ENCODE measurements at regions not wholly inside any gene's neighbourhood (a gene's known extent, or its start where the extent isn't known, plus 50 kb on each side); places are given as distances from the start of the nearest gene placed in this dataset.

DNA sequence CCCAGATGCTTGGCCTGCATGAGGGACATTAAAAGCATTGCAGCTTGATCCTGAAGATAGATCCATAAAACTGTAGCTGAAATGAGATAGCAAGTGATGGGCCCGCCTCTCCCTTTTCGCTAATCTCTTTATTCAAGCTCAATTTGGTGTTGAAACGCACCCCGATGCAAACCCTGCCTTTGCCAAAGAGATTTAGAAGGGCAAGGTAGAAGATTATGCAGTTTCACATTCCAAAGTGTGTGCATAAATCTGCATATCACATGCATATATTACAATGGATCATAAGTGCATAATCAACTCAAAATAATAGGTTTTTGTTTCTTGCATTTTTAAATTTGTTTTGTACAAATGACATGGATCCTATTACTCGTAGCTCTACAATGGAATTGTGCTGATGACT lies 80.1 kb upstream of the SHANK2 start:
- TF ChIP-seq, protein P1, sequence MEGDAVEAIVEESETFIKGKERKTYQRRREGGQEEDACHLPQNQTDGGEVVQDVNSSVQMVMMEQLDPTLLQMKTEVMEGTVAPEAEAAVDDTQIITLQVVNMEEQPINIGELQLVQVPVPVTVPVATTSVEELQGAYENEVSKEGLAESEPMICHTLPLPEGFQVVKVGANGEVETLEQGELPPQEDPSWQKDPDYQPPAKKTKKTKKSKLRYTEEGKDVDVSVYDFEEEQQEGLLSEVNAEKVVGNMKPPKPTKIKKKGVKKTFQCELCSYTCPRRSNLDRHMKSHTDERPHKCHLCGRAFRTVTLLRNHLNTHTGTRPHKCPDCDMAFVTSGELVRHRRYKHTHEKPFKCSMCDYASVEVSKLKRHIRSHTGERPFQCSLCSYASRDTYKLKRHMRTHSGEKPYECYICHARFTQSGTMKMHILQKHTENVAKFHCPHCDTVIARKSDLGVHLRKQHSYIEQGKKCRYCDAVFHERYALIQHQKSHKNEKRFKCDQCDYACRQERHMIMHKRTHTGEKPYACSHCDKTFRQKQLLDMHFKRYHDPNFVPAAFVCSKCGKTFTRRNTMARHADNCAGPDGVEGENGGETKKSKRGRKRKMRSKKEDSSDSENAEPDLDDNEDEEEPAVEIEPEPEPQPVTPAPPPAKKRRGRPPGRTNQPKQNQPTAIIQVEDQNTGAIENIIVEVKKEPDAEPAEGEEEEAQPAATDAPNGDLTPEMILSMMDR (IDR thresholded peaks at IDR 0.05) = no peak
- TF ChIP-seq EZH2phosphoT487 (IDR thresholded peaks at IDR 0.05) = no peak
